Mesenchymal stem cell (in vitro differentiated cells and primary cell): ENCODE measurements at regions not wholly inside any gene's neighbourhood (a gene's known extent, or its start where the extent isn't known, plus 50 kb on each side); places are given as distances from the start of the nearest gene placed in this dataset.

Experiments
- DNase-seq: peaks from one replicate; pipeline ENCODE4 v3.0.0-alpha.2; 2013
- H2AFZ ChIP-seq: one replicate; pipeline ENCODE4 v1.6.1; 2013; ENCODE audit warnings: low read depth, mild to moderate bottlenecking, control low read depth, inconsistent platforms, low read length, moderate library complexity
- H2AK5ac ChIP-seq: 2 replicates; pipeline ENCODE4 v1.6.1; 2013; ENCODE audit warnings: low read length, moderate library complexity, mild to moderate bottlenecking, inconsistent platforms; ENCODE audit not compliant: severe bottlenecking
- H2BK120ac ChIP-seq: one replicate; pipeline ENCODE4 v1.6.1; 2013; ENCODE audit warnings: low read depth, mild to moderate bottlenecking, inconsistent platforms, low read length, moderate library complexity
- H2BK12ac ChIP-seq, 2 experiments: one replicate each; pipeline ENCODE4 v1.6.1; 2013; ENCODE audit warnings: inconsistent platforms in 2 of 2, low read length in 2 of 2, mild to moderate bottlenecking in 2 of 2, moderate library complexity in 2 of 2, control low read depth in 1 of 2
- H2BK15ac ChIP-seq: one replicate; pipeline ENCODE4 v1.6.1; 2013; ENCODE audit warnings: mild to moderate bottlenecking, low read depth, inconsistent platforms; ENCODE audit not compliant: poor library complexity, severe bottlenecking
- H2BK5ac ChIP-seq: 2 replicates; pipeline ENCODE4 v1.6.1; 2013; ENCODE audit warnings: low read depth, mild to moderate bottlenecking, low read length, control low read depth, inconsistent platforms; ENCODE audit not compliant: poor library complexity, severe bottlenecking
- H3K14ac ChIP-seq, 2 experiments: one replicate each; pipeline ENCODE4 v1.6.1; 2013; ENCODE audit warnings: inconsistent platforms in 2 of 2, low read length in 2 of 2, control low read depth in 1 of 2, mild to moderate bottlenecking in 1 of 2, moderate library complexity in 1 of 2
- H3K18ac ChIP-seq, 2 experiments: one replicate each; pipeline ENCODE4 v1.6.1; 2013; ENCODE audit warnings: inconsistent platforms in 2 of 2, low read length in 2 of 2, control low read depth in 1 of 2, low read depth in 1 of 2, mild to moderate bottlenecking in 1 of 2
- H3K23ac ChIP-seq, 2 experiments: one replicate each; pipeline ENCODE4 v1.6.1; 2013; ENCODE audit warnings: inconsistent platforms in 2 of 2, low read length in 2 of 2, mild to moderate bottlenecking in 2 of 2, moderate library complexity in 2 of 2, control low read depth in 1 of 2
- H3K27ac ChIP-seq: 2 replicates; pipeline ENCODE4 v1.5.1; 2013; ENCODE audit warnings: mild to moderate bottlenecking, moderate library complexity, low read length, control low read depth, inconsistent platforms; ENCODE audit not compliant: poor library complexity, severe bottlenecking
- H3K27me3 ChIP-seq, 2 experiments: 2 replicates each; pipeline versions ENCODE4 v1.6.1 to v1.7.0; 2013; ENCODE audit warnings: low read length in 2 of 2, mild to moderate bottlenecking in 2 of 2, moderate library complexity in 2 of 2, control low read depth in 1 of 2, inconsistent platforms in 1 of 2; ENCODE audit not compliant: control insufficient read depth in 1 of 2, insufficient read depth in 1 of 2
- H3K36me3 ChIP-seq, 2 experiments: 2 replicates each; pipeline versions ENCODE4 v1.6.1 to v1.7.0; 2013; ENCODE audit warnings: low read length in 2 of 2, control low read depth in 1 of 2, inconsistent platforms in 1 of 2, low read depth in 1 of 2, mild to moderate bottlenecking in 1 of 2; ENCODE audit not compliant: insufficient read depth in 2 of 2, control insufficient read depth in 1 of 2
- H3K4ac ChIP-seq, 2 experiments: one replicate each; pipeline ENCODE4 v1.6.1; 2013; ENCODE audit warnings: inconsistent platforms in 2 of 2, low read length in 2 of 2, mild to moderate bottlenecking in 2 of 2, moderate library complexity in 2 of 2, control low read depth in 1 of 2, low read depth in 1 of 2
- H3K4me1 ChIP-seq: 2 replicates; pipeline ENCODE4 v1.6.1; 2013; ENCODE audit warnings: low read depth, low read length, control low read depth; ENCODE audit not compliant: control insufficient read depth, insufficient read depth
- H3K4me2 ChIP-seq: 2 replicates; pipeline ENCODE4 v1.6.1; 2013; ENCODE audit warnings: low read length, mild to moderate bottlenecking, inconsistent platforms; ENCODE audit not compliant: poor library complexity, severe bottlenecking
- H3K4me3 ChIP-seq, 2 experiments: 2 replicates each; pipeline versions ENCODE4 v1.5.1 to v1.7.0; 2013; ENCODE audit warnings: low read length in 2 of 2, mild to moderate bottlenecking in 2 of 2, control low read depth in 1 of 2, low read depth in 1 of 2; ENCODE audit not compliant: insufficient read depth in 1 of 2
- H3K79me1 ChIP-seq: replicated peaks from 2 replicates; pipeline ENCODE4 v1.6.1; 2013; ENCODE audit warnings: mild to moderate bottlenecking, control low read depth, low read length, inconsistent platforms; ENCODE audit not compliant: poor library complexity, severe bottlenecking
- H3K9ac ChIP-seq: 2 replicates; pipeline ENCODE4 v1.7.0; 2013; ENCODE audit warnings: mild to moderate bottlenecking, low read length, moderate library complexity
- H3K9me3 ChIP-seq: 2 replicates; pipeline ENCODE4 v1.7.0; 2013; ENCODE audit warnings: mild to moderate bottlenecking, low read length; ENCODE audit not compliant: control insufficient read depth
- H4K8ac ChIP-seq: one replicate; pipeline ENCODE4 v1.6.1; 2013; ENCODE audit warnings: inconsistent platforms, mild to moderate bottlenecking, low read length, moderate library complexity
- H4K91ac ChIP-seq: one replicate; pipeline ENCODE4 v1.6.1; 2013; ENCODE audit warnings: mild to moderate bottlenecking, low read length, inconsistent platforms
- WGBS: methylation state at CpG from one replicate; pipeline ENCODE4 v1.1.7; 2013; ENCODE audit warnings: mixed read lengths; 5-methylcytosine and 5-hydroxymethylcytosine counted together

- no peak overlapping the region for H2AFZ ChIP-seq
- no peak overlapping the region for H2BK15ac ChIP-seq
- no peak overlapping the region for H4K91ac ChIP-seq
- H3K4me2 ChIP-seq = no peak overlapping the region
- no peak overlapping the region for H2BK120ac ChIP-seq
- H3K79me1 ChIP-seq = no peaks in the 10 kb centered on the region
- H3K4me3 ChIP-seq = no peak overlapping the region
- no peak overlapping the region for H2BK12ac ChIP-seq
- no peak for DNase-seq
- no peak overlapping the region for H3K23ac ChIP-seq
- no peaks in the 10 kb centered on the region for H3K36me3 ChIP-seq
- H3K4me1 ChIP-seq = no peaks in the 10 kb centered on the region
- no peak overlapping the region for H3K14ac ChIP-seq
- no peak overlapping the region for H3K9ac ChIP-seq
- H3K27ac ChIP-seq = no peak overlapping the region
- no peaks in the 10 kb centered on the region for H3K27me3 ChIP-seq
- no peak overlapping the region for H2AK5ac ChIP-seq
- peaks cover 31% of the 10 kb centered on the region for H3K9me3 ChIP-seq
- H2BK5ac ChIP-seq = peak overlapping the region; percentile 2
- no peak overlapping the region for H3K18ac ChIP-seq
- no peak overlapping the region for H3K4ac ChIP-seq
- no peak overlapping the region for H4K8ac ChIP-seq
These were observed 222.6 kb upstream of the PMFBP1 start for GRCh38 chr16:72394526-72394925.

GRCh38 chr16:72389791-72390190 lies 217.8 kb upstream of the PMFBP1 start:
- Histone ChIP-seq H4K91ac (no peak overlapping the region), H3K4me1 (no peaks in the 10 kb centered on the region), H2BK12ac (no peak overlapping the region), H3K4me2 (no peak overlapping the region), H3K18ac (no peak overlapping the region), H4K8ac (no peak overlapping the region), H3K79me1 (no peaks in the 10 kb centered on the region), H3K9me3 (peaks cover 49% of the 10 kb centered on the region), H2AK5ac (no peak overlapping the region), H3K9ac (no peak overlapping the region), H3K36me3 (no peaks in the 10 kb centered on the region), H3K23ac (no peak overlapping the region), H3K14ac (no peak overlapping the region), H2AFZ (no peak overlapping the region), H3K4me3 (no peak overlapping the region), H2BK120ac (no peak overlapping the region), H3K27ac (no peak overlapping the region), H3K27me3 (no peaks in the 10 kb centered on the region), H3K4ac (no peak overlapping the region), H2BK15ac (no peak overlapping the region), H2BK5ac (no peak overlapping the region)
- no peak for DNase-seq
- WGBS = 100% methylated on average over 2 of the region's 3 CpGs

GRCh38 chr16:72388007-72388406 lies 216.1 kb upstream of the PMFBP1 start:
- H3K4me1 ChIP-seq = no peaks in the 10 kb centered on the region
- no peak overlapping the region for H2AFZ ChIP-seq
- H3K9me3 ChIP-seq = peaks cover 37% of the 10 kb centered on the region
- no peak overlapping the region for H3K14ac ChIP-seq
- no peak overlapping the region for H2BK120ac ChIP-seq
- H2BK15ac ChIP-seq = no peak overlapping the region
- no peaks in the 10 kb centered on the region for H3K36me3 ChIP-seq
- no peak overlapping the region for H2BK5ac ChIP-seq
- no peak overlapping the region for H3K4ac ChIP-seq
- H3K79me1 ChIP-seq = no peaks in the 10 kb centered on the region
- no peak overlapping the region for H2AK5ac ChIP-seq
- H3K23ac ChIP-seq = no peak overlapping the region
- no peak overlapping the region for H3K27ac ChIP-seq
- H4K8ac ChIP-seq = no peak overlapping the region
- no peak overlapping the region for H3K4me3 ChIP-seq
- no peak overlapping the region for H2BK12ac ChIP-seq
- H3K18ac ChIP-seq = no peak overlapping the region
- H3K9ac ChIP-seq = no peak overlapping the region
- DNase-seq = no peak
- no peak overlapping the region for H3K4me2 ChIP-seq
- H3K27me3 ChIP-seq = no peaks in the 10 kb centered on the region
- H4K91ac ChIP-seq = no peak overlapping the region

GRCh38 chr16:72384651-72385050 lies 212.7 kb upstream of the PMFBP1 start:
- Histone ChIP-seq H2AFZ (no peak overlapping the region), H2BK120ac (no peak overlapping the region), H3K4ac (no peak overlapping the region), H4K91ac (no peak overlapping the region), H2BK12ac (no peak overlapping the region), H3K36me3 (no peaks in the 10 kb centered on the region), H3K4me2 (no peak overlapping the region), H3K23ac (no peak overlapping the region), H3K4me1 (no peaks in the 10 kb centered on the region), H2BK5ac (no peak overlapping the region), H3K9ac (no peak overlapping the region), H3K14ac (no peak overlapping the region), H3K4me3 (no peak overlapping the region), H3K9me3 (peaks cover 28% of the 10 kb centered on the region), H4K8ac (no peak overlapping the region), H2AK5ac (no peak overlapping the region), H3K27ac (no peak overlapping the region), H3K79me1 (no peaks in the 10 kb centered on the region), H3K18ac (no peak overlapping the region), H3K27me3 (no peaks in the 10 kb centered on the region), H2BK15ac (no peak overlapping the region)
- DNase-seq = no peak
- WGBS = 100% methylated on average over 4 of the region's 5 CpGs
